SK-N-MC (cell line): ENCODE measurements at regions not wholly inside any gene's neighbourhood (a gene's known extent, or its start where the extent isn't known, plus 50 kb on each side); places are given as distances from the start of the nearest gene placed in this dataset.

ENCODE experiments used
- EZH2 ChIP-seq: fragments of 200-600 bp; sonication (generic); IDR thresholded peaks from one replicate; pipeline ENCODE4 v1.6.1; 2017; ENCODE audit warnings: antibody characterized with exemption
- FOXP2 ChIP-seq: optimal IDR thresholded peaks from 2 replicates; pipeline ENCODE3; 2011; ENCODE audit warnings: mild to moderate bottlenecking, moderate library complexity; ENCODE audit not compliant: insufficient read depth; ENCODE audit errors: extremely low read length, control extremely low read depth
- POLR2AphosphoS5 ChIP-seq: IDR thresholded peaks from 2 replicates; pipeline ENCODE4 v1.6.1; 2012; ENCODE audit warnings: mild to moderate bottlenecking, low read depth, low read length, borderline replicate concordance

DNA sequence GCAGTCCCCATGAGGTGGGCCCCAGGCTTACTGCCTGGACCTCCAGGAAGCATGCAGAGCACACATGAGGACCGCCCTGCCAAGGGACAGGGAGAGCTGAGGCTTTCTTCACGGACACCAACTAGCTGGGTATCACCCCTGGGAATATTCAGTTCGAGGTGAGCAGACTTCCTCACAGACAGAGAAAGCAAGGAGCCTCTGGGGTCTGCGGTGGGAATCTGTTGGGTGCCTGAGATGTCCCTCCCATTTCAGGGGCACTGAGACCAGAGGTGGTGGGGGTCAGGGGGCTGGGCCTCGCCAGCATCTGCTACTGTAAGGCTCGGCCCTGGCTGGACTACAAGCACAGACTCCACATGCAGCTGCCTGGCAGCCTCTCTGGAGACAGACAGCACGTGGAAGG, 74.3 kb upstream of the SYNDIG1 start:
- TF ChIP-seq EZH2 = no peak
- TF ChIP-seq POLR2AphosphoS5 = no peak
- no peak for TF ChIP-seq FOXP2
